GM10266 (cell line): ENCODE measurements at regions not wholly inside any gene's neighbourhood (a gene's known extent, or its start where the extent isn't known, plus 50 kb on each side); places are given as distances from the start of the nearest gene placed in this dataset.

Experiments
- DNase-seq: peaks from one replicate; pipeline ENCODE4 v3.0.0; 2012; ENCODE audit errors: extremely low spot score
- CTCF ChIP-seq: IDR thresholded peaks from 2 replicates; pipeline ENCODE4 v1.5.1; 2012; ENCODE audit warnings: mild to moderate bottlenecking, low read depth; ENCODE audit not compliant: control insufficient read depth, insufficient read depth; ENCODE audit errors: missing control alignments

- no peak for DNase-seq
- TF ChIP-seq CTCF = no peak
Observed at GRCh38 chr13:97101912-97102708, 107.8 kb upstream of the OXGR1 start.

- no peak for TF ChIP-seq CTCF
- no peak for DNase-seq
Observed at GRCh38 chr13:97106323-97106722, 112.0 kb upstream of the OXGR1 start.

GRCh38 chr13:97107815-97108529 is 113.7 kb upstream of the OXGR1 start:
- DNase-seq = no peak
- no peak for TF ChIP-seq CTCF

GRCh38 chr13:97108530-97108900 is 113.6 kb upstream of the MBNL2 start:
- DNase-seq = no peak

GRCh38 chr13:97109256-97109655 is 112.9 kb upstream of the MBNL2 start:
- DNase-seq = no peak
- TF ChIP-seq CTCF = no peak

More at GRCh38 chr13:97108530-97108900, 113.6 kb upstream of the MBNL2 start:
- no peak for TF ChIP-seq CTCF

- peak; percentile 78 for DNase-seq
- TF ChIP-seq CTCF = peak; percentile 96
Observed at GRCh38 chr13:97109841-97110492, 112.2 kb upstream of the MBNL2 start.
